Activated naive CD4-positive, alpha-beta T cell treated with anti-CD3 and anti-CD28 coated beads, Interleukin-2, amount 50 U/mL, for 72 hours (primary cell): ENCODE measurements at regions not wholly inside any gene's neighbourhood (a gene's known extent, or its start where the extent isn't known, plus 50 kb on each side); places are given as distances from the start of the nearest gene placed in this dataset.
"Not testable (repeated sequence)": the region's sequence is repeated elsewhere in the genome, so short reads cannot be mapped to it uniquely, and the experiment has no call there.

Source experiments
- ATAC-seq, 2 donors: fragments of 150-1000 bp; cut with Tn5 transposase; 2 replicates each; pipeline ENCODE4 v1.10.0; 2021; ENCODE audit warnings: mild to moderate bottlenecking in 2 of 2, moderate library complexity in 2 of 2
- DNase-seq, 2 donors: peaks; one replicate each; pipeline ENCODE4 v3.0.0; 2021 to 2022; ENCODE audit warnings: low spot score in 2 of 2
- H3K27ac Mint-ChIP-seq, 2 donors: one replicate each; pipeline ENCODE4 v1.8.0; 2022; ENCODE audit warnings: mild to moderate bottlenecking in 2 of 2, mixed read lengths in 2 of 2
- H3K36me3 Mint-ChIP-seq, 2 donors: one replicate each; pipeline ENCODE4 v1.8.0; 2022; ENCODE audit warnings: mixed read lengths in 2 of 2
- H3K9me3 Mint-ChIP-seq, 2 donors: one replicate each; pipeline ENCODE4 v1.8.0; 2022; ENCODE audit warnings: mixed read lengths in 2 of 2

- H3K27ac Mint-ChIP-seq, result peak overlapping the region in 1 of 2 donors; percentile 75
- peaks cover 0 to 9% of the 10 kb centered on the region in 2 donors for H3K36me3 Mint-ChIP-seq
- peaks cover 0 to 5% of the 10 kb centered on the region in 2 donors for H3K9me3 Mint-ChIP-seq
- DNase-seq (no peak), ATAC-seq (peak in 1 of 2 donors; percentile 51)
Measured at GRCh38 chr12:31807773-31808097, 78.9 kb upstream of the AMN1 start.

GRCh38 chr12:31807081-31807772, 78.4 kb upstream of the AMN1 start:
- ATAC-seq, result peak in 1 of 2 donors; percentile 14
- not testable (repeated sequence) for DNase-seq, H3K9me3 Mint-ChIP-seq

GRCh38 chr12:31805681-31806080, 76.9 kb upstream of the AMN1 start:
- H3K9me3 Mint-ChIP-seq, ATAC-seq, DNase-seq, H3K27ac Mint-ChIP-seq: not testable (repeated sequence)
- peaks cover 0 to 14% of the 10 kb centered on the region in 2 donors for H3K36me3 Mint-ChIP-seq

More at GRCh38 chr12:31807081-31807772, 78.4 kb upstream of the AMN1 start:
- not testable (repeated sequence) for H3K36me3 Mint-ChIP-seq
- H3K27ac Mint-ChIP-seq, result peak overlapping the region; percentile 6 to 75

GRCh38 chr12:31804707-31805106, 75.9 kb upstream of the AMN1 start:
- not testable (repeated sequence) for H3K9me3 Mint-ChIP-seq, ATAC-seq, DNase-seq
- Mint-ChIP-seq H3K27ac (peak overlapping the region in 1 of 2 donors; percentile 11), H3K36me3 (peaks cover 0 to 14% of the 10 kb centered on the region in 2 donors)

- Mint-ChIP-seq H3K36me3 (peaks cover 0 to 14% of the 10 kb centered on the region in 2 donors), H3K9me3 (peaks cover 5 to 9% of the 10 kb centered on the region in 2 donors), H3K27ac (peak overlapping the region in 1 of 2 donors; percentile 1)
- ATAC-seq (peak; percentile 66 to 77), DNase-seq (no peak)
Measured at GRCh38 chr12:31804185-31804504, 75.3 kb upstream of the AMN1 start.

GRCh38 chr12:31803306-31804184, 74.7 kb upstream of the AMN1 start:
- Mint-ChIP-seq H3K27ac (peak overlapping the region in 1 of 2 donors; percentile 1), H3K9me3 (peaks cover 5 to 9% of the 10 kb centered on the region in 2 donors), H3K36me3 (peaks cover 0 to 14% of the 10 kb centered on the region in 2 donors)
- no peak for ATAC-seq
- DNase-seq, result no peak

- peaks cover 5 to 9% of the 10 kb centered on the region in 2 donors for H3K9me3 Mint-ChIP-seq
- H3K36me3 Mint-ChIP-seq, result peaks cover 0 to 23% of the 10 kb centered on the region in 2 donors
- no peak overlapping the region for H3K27ac Mint-ChIP-seq
- ATAC-seq (peak in 1 of 2 donors; percentile 25), DNase-seq (no peak)
Measured at GRCh38 chr12:31801872-31802271, 73.1 kb upstream of the AMN1 start.

- H3K27ac Mint-ChIP-seq, result peak overlapping the region; percentile 45 to 85
- ATAC-seq, result peak; percentile 63 to 67
- peaks cover 2 to 18% of the 10 kb centered on the region in 2 donors for H3K36me3 Mint-ChIP-seq
- no peak for DNase-seq
- peaks cover 3 to 9% of the 10 kb centered on the region in 2 donors for H3K9me3 Mint-ChIP-seq
Measured at GRCh38 chr12:31797230-31797872, 68.5 kb upstream of the AMN1 start.

GRCh38 chr12:31796270-31796951, 67.6 kb upstream of the AMN1 start:
- peaks cover 3 to 10% of the 10 kb centered on the region in 2 donors for H3K9me3 Mint-ChIP-seq
- ATAC-seq, result peak in 1 of 2 donors; percentile 26

GRCh38 chr12:31794745-31795144, 65.9 kb upstream of the AMN1 start:
- ATAC-seq (no peak), DNase-seq (no peak)
- Mint-ChIP-seq H3K9me3 (peaks cover 0 to 5% of the 10 kb centered on the region in 2 donors), H3K27ac (no peak overlapping the region), H3K36me3 (peaks cover 5 to 16% of the 10 kb centered on the region in 2 donors)

More at GRCh38 chr12:31796270-31796951, 67.6 kb upstream of the AMN1 start:
- DNase-seq, result no peak
- Mint-ChIP-seq H3K27ac (no peak overlapping the region), H3K36me3 (peaks cover 5 to 16% of the 10 kb centered on the region in 2 donors)

GRCh38 chr12:31791265-31791664, 62.4 kb upstream of the AMN1 start:
- not testable (repeated sequence) for H3K9me3 Mint-ChIP-seq, DNase-seq, H3K36me3 Mint-ChIP-seq, ATAC-seq, H3K27ac Mint-ChIP-seq

- H3K36me3 Mint-ChIP-seq, result peaks cover 5 to 8% of the 10 kb centered on the region in 2 donors
- peaks cover 0 to 5% of the 10 kb centered on the region in 2 donors for H3K9me3 Mint-ChIP-seq
- no peak for DNase-seq
- no peak overlapping the region for H3K27ac Mint-ChIP-seq
- ATAC-seq, result peak in 1 of 2 donors; percentile 13
Measured at GRCh38 chr12:31790759-31791158, 61.9 kb upstream of the AMN1 start.

GRCh38 chr12:31785318-31785717, 56.5 kb upstream of the AMN1 start:
- Mint-ChIP-seq H3K27ac (no peak overlapping the region), H3K9me3 (peaks cover 10% of the 10 kb centered on the region in 2 donors), H3K36me3 (peaks cover 7 to 11% of the 10 kb centered on the region in 2 donors)
- ATAC-seq (no peak), DNase-seq (no peak)

- peak overlapping the region in 1 of 2 donors; percentile 2 for H3K27ac Mint-ChIP-seq
- H3K36me3 Mint-ChIP-seq, result peaks cover 7 to 11% of the 10 kb centered on the region in 2 donors
- DNase-seq (no peak), ATAC-seq (peak in 1 of 2 donors; percentile 78)
- H3K9me3 Mint-ChIP-seq, result peaks cover 10% of the 10 kb centered on the region in 2 donors
Measured at GRCh38 chr12:31783996-31784645, 55.3 kb upstream of the AMN1 start.

GRCh38 chr12:31783556-31783955, 54.7 kb upstream of the AMN1 start:
- peaks cover 10% of the 10 kb centered on the region in 2 donors for H3K9me3 Mint-ChIP-seq
- no peak overlapping the region for H3K27ac Mint-ChIP-seq

More at GRCh38 chr12:31783556-31783955, 54.7 kb upstream of the AMN1 start:
- ATAC-seq (no peak), DNase-seq (no peak)
- H3K36me3 Mint-ChIP-seq, result peaks cover 7 to 11% of the 10 kb centered on the region in 2 donors
